ENCODE measurements at regions not wholly inside any gene's neighbourhood (a gene's known extent, or its start where the extent isn't known, plus 50 kb on each side); places are given as distances from the start of the nearest gene placed in this dataset.

- H3K4me3 ChIP-seq (ENCODE audit: low read depth, low read length), result peak overlapping the region; percentile 64
- no peak for TF ChIP-seq CTCF (IDR thresholded peaks at IDR 0.05; ENCODE audit: insufficient read depth, low read depth, low read length, missing control alignments)
- DNase-seq (ENCODE audit: low read depth), result peak; percentile 74
These were observed 189.0 kb upstream of the MEF2C start for GRCh38 chr5:89071941-89072331.

GRCh38 chr5:89071101-89071940 lies 188.3 kb upstream of the MEF2C start:
- H3K4me3 ChIP-seq (ENCODE audit: low read depth, low read length), result peak overlapping the region; percentile 64
- peak; percentile 52 for DNase-seq (ENCODE audit: low read depth)
- TF ChIP-seq CTCF (IDR thresholded peaks at IDR 0.05; ENCODE audit: insufficient read depth, low read depth, low read length, missing control alignments), result no peak

GRCh38 chr5:89069591-89069990 lies 186.6 kb upstream of the MEF2C start:
- no peak overlapping the region for H3K4me3 ChIP-seq (ENCODE audit: low read depth, low read length)

GRCh38 chr5:89067362-89067761 lies 184.4 kb upstream of the MEF2C start:
- no peak for DNase-seq (ENCODE audit: low read depth)
- no peak for TF ChIP-seq CTCF (IDR thresholded peaks at IDR 0.05; ENCODE audit: insufficient read depth, low read depth, low read length, missing control alignments)

More at GRCh38 chr5:89069591-89069990, 186.6 kb upstream of the MEF2C start:
- no peak for DNase-seq (ENCODE audit: low read depth)
- TF ChIP-seq CTCF (IDR thresholded peaks at IDR 0.05; ENCODE audit: insufficient read depth, low read depth, low read length, missing control alignments), result no peak

GRCh38 chr5:89065919-89066318 lies 182.9 kb upstream of the MEF2C start:
- no peak overlapping the region for H3K4me3 ChIP-seq (ENCODE audit: low read depth, low read length)
- peak; percentile 82 for DNase-seq (ENCODE audit: low read depth)
- no peak for TF ChIP-seq CTCF (IDR thresholded peaks at IDR 0.05; ENCODE audit: insufficient read depth, low read depth, low read length, missing control alignments)

More at GRCh38 chr5:89067362-89067761, 184.4 kb upstream of the MEF2C start:
- H3K4me3 ChIP-seq (ENCODE audit: low read depth, low read length), result no peak overlapping the region

- no peak for DNase-seq (ENCODE audit: low read depth)
- no peak overlapping the region for H3K4me3 ChIP-seq (ENCODE audit: low read depth, low read length)
- TF ChIP-seq CTCF (IDR thresholded peaks at IDR 0.05; ENCODE audit: insufficient read depth, low read depth, low read length, missing control alignments), result no peak
These were observed 181.8 kb upstream of the MEF2C start for GRCh38 chr5:89064736-89065135.

- peak; percentile 25 for DNase-seq (ENCODE audit: low read depth)
- no peak for TF ChIP-seq CTCF (IDR thresholded peaks at IDR 0.05; ENCODE audit: insufficient read depth, low read depth, low read length, missing control alignments)
- no peak overlapping the region for H3K4me3 ChIP-seq (ENCODE audit: low read depth, low read length)
These were observed 181.1 kb upstream of the MEF2C start for GRCh38 chr5:89064054-89064453.

All from GM12865 (cell line).